ENCODE measurements at regions not wholly inside any gene's neighbourhood (a gene's known extent, or its start where the extent isn't known, plus 50 kb on each side); places are given as distances from the start of the nearest gene placed in this dataset.

DNA sequence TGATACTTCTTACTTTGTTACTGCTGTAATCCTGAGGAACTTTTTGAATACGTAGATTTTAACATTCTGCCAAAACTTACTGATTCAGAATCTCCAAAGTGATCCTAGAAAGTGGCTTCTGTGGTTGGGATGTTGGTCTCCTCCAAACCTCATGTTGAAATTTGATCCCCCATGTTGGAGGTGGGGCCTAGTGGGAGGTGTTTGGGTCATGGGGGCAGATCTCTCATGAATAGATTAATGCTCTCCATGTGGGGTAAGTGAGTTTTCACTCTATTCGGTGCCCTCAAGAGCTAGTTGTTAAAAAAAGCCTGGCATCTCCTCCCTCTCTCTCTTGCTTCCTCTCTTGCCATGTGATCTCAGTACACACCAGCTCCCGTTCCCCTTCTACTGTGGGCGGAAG is 329.9 kb downstream of the HRH4 start:
- DNase-seq (ENCODE audit: low spot score) = no peak

DNA sequence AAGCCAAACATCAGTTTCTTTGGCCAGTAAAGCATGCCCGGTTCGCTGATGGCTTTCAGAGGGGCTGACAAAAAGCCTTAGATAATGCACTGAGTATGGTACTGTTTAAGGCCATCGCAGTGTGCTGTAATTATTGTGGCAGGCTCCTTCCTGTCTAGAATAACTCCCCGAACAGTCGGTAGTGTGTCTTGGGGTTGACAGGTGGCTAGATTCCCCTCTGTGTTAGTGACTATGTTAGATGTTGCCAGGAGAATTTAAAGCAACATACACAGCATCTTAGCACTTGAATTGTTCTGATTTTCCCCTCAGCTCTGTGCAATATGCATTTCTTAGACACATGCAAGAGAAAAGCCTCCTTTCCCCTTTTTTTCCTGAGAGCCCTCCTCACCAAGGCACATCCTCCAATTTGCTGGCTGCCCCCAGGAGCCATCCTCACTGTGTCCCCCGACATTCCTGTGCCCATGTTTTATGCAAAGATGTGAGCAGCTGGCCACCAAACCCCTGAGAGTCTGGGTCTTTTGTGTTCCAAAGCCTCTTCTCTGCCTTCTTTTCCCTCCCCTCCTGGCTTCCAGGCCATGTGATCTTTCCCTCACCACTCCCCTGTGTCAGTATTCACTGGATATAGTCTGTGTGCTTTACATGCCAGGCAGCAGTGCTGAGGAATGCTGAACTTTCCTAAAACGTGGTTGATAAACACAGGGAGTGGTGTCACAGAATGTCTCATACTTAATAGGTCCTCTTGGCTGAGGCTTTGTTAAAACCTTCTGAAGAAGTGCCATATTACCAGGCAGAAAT is 331.5 kb downstream of the HRH4 start:
- no peak for DNase-seq (ENCODE audit: low spot score)

DNA sequence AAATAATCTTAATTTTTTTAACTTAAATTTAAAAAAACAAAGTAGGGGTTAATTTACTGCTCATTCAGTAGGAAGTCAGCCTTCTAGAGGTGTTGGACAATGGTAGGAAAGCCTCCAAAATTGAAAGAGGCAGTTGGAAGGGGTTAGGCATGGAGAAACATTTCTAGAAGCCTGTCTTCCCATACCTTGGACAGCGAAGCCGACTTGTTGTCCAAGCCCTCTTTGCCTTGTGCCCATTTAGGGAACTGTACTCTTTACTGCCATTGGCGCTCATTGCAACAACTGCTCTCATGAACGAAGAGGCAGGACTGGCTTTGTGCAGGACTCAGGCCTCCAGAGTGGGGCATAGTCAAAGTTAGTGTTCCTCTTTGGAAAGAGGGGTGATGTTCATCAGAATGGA is 333.3 kb downstream of the HRH4 start:
- DNase-seq (ENCODE audit: low spot score) = no peak

DNA sequence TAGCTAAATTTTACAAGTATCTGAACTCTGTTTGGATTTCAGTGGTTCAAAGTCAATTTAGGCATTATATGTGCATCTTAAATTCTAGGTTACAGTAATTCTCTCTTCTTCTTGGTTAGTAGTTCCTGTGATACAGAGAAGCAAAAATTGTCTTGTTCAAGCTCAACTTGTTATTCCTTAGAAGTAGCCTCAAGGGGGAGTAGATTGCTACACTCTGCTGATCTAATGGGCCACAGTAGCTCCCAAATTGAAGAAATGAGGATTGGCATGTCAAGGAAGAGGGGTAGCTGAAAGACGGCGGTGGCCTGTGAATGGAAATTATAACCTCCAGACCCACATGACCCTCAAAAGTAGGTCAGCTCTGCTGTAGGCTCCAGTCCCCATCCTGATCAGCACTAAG is 334.7 kb downstream of the HRH4 start:
- no peak for DNase-seq (ENCODE audit: low spot score)

DNA sequence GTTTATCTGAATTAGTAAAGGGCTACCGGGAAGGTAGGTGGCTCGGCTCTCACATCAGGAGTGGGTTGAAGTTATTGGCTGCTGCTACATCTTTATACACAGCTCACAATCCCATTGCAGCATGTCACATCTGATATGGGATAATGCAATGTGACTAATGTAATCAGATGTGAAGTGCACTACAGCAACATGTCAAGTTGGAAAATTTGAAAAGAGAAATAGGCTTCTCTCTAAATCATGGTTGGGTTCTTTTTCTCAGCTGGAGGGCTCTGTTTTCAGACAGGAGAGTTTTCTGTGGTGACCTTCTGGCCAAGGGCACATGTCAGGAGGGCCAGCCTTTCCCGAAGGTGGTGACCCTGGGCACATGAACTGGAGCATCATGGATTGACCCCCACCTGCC is 337.5 kb downstream of the HRH4 start:
- no peak for DNase-seq (ENCODE audit: low spot score)

DNA sequence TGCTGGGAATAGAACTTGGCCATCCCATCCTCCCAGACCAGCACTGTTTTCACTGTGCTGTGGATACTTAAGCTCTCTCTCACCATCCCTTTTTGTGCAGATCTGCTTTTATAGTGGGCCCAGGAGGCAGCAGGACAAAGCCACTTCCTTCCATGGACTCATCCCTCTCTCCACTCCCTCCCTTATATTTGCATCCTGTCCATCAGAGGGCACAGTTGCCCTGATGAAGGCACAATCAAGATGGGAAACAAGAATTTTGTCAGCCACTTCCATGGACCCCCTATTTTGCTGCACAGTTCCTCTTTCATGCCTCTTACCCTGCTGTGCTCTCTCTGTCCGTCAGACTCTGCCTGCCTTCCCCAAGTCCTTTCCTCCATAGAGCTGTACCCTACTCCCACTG is 338.7 kb downstream of the HRH4 start:
- no peak for DNase-seq (ENCODE audit: low spot score)

DNA sequence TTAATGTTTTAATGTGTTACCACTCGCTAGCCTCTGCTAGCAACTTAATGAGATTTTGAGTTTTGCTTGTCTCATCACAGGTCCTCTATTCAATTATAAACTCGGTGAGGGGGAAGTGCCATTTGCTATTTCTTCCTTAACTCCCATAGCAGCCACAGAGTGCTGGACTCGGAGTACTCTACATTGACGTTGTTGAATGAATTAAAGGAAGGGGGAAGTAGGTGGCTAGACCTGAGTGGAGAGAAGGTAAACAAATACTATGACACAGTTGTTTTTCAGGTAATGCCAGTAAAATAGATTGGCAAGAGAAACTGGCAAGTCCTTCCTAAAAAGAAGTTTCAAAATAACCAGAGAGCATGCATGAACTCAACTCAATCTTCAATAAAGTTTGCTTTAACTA is 339.3 kb downstream of the HRH4 start:
- DNase-seq (ENCODE audit: low spot score) = no peak

DNA sequence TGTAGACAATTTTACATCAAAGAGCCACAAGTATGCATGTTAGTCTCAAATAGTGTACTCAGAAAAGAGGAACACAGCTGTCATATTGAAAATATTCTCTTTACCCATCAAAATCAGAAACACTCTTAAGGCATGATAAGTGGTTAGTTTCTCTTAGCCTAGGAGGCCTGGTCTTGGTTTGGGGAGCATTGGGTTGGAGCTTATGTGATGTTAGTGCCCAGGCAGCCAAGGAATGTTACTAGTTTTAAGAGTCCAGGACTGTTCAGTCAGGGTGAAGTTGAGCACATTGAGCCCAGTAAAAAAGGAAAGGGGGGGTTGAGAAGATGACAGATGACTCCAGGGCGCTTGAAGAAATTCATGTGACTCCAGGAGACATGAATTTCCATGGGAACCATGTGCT is 340.6 kb downstream of the HRH4 start:
- DNase-seq (ENCODE audit: low spot score) = no peak

DNA sequence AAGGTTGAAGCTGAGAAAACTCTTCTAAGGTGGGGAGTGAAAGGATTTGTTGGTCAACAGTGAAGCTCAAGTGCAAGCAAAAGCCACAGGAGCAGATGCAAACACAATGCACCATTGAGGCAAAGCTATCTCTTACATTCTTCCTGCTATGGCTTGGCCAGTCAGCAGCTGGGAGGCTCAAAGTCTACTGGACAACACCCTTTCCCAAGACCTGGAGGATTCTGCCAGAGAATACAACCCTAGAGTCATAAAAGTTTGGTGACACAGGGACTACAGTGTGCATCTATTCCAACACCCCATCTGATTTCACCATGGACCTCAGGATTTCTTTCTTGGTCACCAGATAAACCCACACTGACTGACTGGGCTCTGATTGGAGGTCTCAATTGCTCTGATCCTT is 342.0 kb downstream of the HRH4 start:
- DNase-seq (ENCODE audit: low spot score) = no peak

DNA sequence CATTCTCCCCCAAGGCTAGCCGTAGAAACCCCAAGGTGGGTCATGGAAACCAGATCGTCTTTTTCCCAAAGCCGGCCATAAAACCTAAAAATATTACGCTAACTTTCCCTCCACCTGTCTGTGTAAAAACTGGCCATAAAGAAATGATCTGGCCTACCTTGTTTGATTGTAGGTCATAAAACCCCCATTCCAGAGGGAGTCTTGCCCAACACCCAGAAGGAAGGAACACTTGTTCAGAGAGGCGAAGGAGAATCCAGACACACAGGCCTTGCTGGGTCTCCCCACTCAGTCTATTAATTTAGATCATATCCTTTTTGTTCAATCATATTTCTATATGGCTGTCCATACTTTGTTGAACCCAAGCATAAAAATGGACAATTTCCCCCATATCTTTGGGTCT is 344.7 kb downstream of the HRH4 start:
- no peak for DNase-seq (ENCODE audit: low spot score)

DNA sequence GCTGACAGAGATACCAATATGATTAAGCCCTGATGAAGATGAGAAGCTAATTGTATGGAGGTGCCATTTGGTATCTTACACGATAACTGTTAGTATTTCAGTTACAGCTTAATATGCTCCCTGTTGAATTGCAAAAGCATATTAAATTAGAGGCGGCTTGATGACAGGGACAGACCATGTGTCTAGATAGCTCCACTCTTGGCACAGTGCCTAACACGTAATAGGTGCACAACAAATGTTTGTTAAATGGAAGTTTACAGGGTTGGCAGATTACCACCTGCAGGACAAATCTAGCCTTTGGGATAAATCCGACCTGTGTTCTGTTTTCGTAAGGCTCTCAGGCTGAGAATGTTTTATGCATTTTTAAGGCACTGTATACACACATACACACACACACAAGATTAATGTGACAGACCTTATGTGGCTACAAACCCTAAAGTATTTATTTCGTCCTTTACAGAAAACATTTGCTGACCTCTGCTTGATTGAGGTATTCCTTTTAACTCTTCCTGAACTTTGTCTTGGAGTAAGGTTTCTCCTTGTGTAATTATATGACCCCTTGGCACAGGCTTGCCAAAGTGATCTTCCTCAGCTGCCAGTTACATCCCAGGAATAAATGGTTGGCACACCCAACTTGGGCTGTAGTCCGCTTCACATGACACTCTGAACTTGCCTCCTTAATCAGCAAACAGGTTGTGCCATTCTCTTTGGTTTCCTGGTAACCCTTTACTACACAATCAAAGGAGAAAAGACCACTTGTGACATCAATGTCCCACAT is 348.9 kb downstream of the HRH4 start:
- no peak for DNase-seq (ENCODE audit: low spot score)

DNA sequence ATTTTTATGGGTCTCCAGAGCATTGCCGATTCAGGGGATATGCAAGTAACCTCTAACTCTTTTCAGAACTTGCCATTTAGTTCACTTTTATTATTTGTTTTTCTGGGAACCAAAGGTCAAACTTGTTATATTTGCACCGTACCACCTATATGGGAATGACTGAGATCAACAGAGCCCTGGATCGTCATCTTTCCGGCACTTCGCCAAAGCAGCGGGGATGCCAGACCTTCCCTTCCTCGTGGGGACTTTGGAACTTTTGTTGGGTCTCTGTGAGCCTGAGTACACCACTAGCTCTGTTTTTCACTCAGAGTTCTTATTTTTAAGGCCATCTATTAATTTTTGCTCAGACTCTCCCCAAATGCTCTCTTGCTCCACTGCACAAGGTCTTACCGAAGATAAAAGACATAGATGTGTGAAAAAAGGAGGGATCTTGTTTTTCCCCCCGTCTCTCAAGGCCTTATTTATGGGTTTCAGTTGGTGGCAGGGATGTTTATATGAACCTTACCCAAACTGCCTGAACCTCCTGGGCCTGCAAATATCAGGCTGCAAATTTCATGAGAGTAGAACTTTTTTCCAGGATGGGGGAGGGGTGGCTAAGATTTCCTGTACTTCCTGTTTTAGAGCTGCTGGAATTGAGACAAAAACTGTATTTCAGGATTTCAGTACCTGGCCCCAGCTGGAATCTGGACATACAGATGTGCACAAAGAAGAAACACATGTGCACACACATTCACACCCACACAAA is 350.3 kb downstream of the HRH4 start:
- no peak for DNase-seq (ENCODE audit: low spot score)

DNA sequence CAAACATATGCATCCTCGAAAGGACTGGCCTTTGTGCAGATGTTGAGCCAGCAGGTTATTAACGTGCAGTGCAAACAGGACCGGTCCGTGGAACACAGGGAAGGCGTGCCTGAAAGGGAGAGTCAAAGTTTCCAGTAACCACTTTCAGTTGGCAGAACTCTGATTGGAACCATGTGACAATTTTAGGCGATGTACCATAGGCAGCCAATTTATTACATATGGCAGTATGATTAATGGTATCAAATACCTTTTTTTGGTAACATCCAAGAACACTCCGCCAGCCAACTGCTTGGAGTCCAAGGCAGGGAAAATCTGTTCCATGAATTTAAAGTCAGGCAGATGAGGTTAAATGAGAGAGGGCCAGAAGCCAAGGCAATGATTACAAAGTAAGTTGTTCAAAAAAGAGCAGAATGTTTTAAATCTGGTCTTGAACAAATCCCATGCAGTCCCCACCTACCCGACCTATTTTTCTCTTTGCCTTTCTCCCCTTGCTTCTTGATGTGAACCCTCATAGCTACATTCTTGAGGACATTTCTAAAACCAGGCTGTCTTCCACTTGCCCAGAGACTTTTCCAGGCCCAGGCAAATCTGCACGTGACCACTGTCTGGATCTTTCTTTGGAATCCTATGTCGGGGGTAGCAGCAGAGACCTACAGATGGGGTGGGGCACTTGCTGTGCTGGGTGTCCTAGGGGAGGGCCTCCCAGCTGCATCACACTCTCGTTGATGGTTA is 351.7 kb downstream of the HRH4 start:
- DNase-seq (ENCODE audit: low spot score) = no peak

DNA sequence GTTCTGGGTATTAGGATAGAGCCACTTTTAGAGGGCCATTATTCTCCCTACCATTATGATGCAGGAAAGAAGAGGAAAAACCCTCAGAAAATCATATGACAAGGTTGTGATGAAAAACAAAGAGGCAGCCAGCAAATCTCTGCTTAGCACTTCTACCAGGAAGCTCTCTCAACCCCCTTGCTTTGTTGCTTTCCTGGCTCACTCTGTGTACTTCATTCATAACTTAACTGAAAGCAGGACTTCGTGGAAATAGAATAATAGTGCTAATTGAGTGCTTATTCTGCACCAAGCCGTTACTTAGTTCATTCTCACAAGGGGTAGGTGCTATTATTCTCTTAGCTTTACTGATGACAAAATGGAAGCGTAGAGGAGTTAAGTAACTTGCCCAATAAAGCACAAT is 354.1 kb downstream of the HRH4 start:
- DNase-seq (ENCODE audit: low spot score) = no peak

DNA sequence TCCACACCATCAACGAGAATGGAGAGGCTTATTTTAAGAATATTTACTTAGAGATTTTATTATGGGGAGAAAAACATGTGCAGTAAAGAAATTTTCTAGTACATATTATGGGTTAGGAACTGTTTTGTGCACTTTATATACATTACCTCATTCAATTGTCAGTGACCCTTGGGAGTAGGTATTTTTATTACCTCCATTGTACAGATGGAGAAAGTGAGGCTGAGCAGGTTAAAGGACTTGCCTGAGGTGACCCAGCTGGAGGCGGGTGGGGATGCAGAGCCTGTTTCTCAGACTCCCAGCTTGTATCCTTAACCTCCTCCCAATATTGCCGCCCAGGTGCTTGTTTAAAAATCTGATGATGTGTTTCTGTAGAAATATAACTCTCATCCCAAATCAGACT is 356.7 kb downstream of the HRH4 start:
- DNase-seq (ENCODE audit: low spot score) = no peak

DNA sequence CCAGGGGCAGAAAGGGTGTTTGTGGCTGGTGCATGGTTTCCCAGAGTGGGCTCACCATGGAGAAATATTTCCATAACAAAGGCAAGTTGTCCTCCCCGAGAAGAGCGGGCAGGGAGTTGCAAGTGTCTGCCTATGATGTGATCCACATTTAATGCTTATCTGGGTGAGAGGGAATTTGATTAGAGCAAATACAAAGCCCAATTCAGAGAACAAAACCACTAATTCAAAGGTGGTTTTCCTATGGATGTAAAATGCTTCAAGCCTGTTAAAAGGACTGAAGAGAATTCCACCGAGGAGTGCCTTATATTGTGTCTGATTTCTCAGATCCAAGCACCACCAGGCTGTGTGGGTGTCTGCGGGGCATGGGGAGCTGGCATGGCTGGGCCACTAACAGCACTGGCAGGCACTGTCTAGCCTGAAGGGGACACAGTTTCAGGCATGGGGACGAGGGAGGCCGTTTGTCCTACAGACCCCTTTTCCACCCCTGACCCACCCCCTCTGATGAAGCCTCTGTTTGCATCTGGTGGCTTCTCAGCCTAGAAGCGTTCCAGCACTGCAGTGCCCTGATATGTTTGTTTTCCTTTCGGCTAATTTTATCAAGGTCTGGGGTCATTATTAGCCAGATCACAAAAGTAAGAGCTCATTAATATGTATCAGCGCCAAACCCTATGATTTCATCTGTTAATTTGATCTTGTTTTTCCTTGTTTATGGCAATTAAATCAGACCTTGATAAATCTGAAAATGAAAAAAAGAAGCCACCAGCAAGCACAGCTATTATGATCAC is 357.3 kb downstream of the HRH4 start:
- no peak for DNase-seq (ENCODE audit: low spot score)

DNA sequence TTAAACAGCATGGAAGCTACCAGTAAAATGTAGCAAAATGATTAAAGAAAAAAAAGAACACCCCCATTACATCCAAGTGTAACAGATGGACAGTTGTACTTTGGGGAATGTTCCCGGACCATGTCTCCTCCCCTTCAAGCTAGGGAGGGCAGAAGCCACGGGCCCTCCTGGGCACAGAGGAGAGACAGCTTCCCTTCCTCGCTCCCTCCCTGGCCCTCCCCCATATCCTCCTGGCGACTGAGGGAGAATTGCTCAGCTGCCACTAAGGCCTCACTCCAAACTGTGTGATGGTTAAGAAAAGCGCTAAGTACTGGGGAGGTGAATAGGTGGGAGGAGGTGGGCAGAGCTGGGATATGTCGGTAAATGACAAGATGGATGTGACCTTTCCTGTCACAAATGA is 358.0 kb downstream of the HRH4 start:
- no peak for DNase-seq (ENCODE audit: low spot score)

DNA sequence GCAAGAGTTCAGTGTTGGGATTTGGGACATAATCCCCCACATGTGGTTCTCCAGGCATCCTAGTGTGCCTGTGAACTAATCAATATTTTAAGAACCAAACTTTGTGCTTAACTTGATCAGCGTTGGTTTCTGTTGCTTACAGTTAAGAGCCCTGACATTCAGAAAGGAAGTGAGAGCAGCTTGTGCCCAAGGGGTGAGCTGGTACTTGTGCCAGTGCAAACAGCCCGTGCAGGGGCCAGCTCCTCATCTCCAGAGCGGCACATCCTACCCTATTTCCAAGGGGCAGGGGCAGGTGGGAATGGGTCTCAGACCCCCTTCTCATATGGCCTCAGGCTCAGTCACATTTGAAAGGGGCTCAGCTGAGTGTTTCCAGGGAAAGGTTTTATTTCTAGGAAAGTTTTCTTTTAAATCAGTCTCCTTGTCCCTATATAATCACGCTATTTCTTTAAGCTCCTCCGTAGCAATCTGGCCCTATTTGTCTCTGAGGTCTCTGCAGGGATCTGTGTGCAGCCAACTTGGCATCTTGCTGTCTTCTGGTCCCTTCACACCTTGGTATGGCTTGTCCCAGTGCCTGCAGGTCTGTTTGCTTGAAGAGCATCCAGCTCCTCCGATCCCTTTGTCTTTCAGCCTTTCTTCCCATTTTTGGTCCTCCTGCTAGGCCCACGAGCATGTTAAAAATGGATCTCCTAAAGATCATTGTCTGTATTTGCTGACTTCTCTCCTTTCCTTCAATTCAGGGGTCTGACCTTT is 358.9 kb downstream of the HRH4 start:
- no peak for DNase-seq (ENCODE audit: low spot score)

DNA sequence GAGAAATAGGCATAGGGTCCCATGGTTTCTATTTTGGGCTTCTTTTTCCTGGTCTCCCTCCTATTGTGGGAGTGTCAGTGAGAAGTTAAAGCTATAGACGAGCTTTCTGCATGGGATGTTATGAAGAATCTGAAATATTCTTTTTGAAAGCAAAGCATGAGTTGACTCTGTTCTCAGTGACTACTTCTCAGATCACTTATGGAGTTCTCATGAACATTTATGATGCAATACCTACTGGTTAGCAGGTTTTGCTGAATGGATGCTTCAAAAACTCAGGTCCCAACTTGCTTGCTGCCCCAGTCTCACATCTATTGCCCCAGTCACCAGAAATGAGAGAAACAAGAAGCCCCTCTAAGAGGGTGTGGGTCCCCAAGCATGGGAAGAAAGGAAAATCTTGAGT is 365.0 kb downstream of the HRH4 start:
- DNase-seq (ENCODE audit: low spot score) = no peak

DNA sequence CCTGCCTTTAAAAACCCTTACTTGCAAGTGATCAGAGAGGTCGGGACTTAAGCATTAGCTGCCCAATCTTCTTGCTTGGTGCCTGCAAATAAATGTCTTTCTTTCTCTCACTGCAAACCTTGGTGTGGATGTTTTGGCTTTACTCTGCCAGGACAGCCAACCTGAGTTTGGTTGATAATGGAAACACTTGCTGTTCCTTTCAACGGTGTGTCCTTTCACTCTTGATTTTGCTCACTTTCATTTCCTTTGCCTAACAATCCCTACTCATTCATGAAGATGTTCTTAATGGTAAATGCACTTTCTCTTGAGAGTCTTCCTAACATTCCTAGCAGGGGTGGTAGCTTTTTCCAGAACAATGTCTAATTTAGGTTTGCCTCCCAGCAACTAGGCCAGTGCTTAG is 366.2 kb downstream of the HRH4 start:
- DNase-seq (ENCODE audit: low spot score) = no peak

DNA sequence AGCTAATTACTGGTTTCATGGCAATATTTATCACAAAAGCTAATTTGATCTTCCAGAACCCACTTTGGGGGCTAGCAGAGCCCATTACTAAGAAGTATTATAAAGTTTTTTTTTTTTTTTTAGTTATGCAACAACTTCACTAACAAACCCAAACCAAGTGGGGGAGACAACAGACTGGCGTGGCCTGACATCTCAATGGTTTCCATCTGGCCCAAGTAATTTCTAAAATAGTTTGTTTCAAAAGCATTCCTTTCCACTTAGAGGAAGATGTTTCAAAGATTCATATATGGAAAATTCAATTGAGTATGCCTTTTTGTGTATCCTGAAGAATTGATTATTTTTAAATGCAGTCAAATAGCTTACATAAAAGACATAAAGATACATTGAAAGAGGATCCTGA is 367.1 kb downstream of the HRH4 start:
- DNase-seq (ENCODE audit: low spot score) = no peak

All from NAMALWA (cell line).